ENCODE measurements at regions not wholly inside any gene's neighbourhood (a gene's known extent, or its start where the extent isn't known, plus 50 kb on each side); places are given as distances from the start of the nearest gene placed in this dataset.

- no peaks in the 10 kb centered on the region for H3K9me2 ChIP-seq (replicated peaks; ENCODE audit: insufficient read depth, low read length)
- no peaks in the 10 kb centered on the region for H3K36me3 ChIP-seq (replicated peaks; ENCODE audit: insufficient read depth, low read length)
- H2AFZ ChIP-seq (ENCODE audit: low read length) = no peak overlapping the region
- no peaks in the 10 kb centered on the region for H3F3A ChIP-seq (ENCODE audit: insufficient read depth, low read length)
- H3K27ac ChIP-seq (ENCODE audit: low read length) = no peak overlapping the region
- no peak for DNase-seq
- no peaks in the 10 kb centered on the region for H4K20me1 ChIP-seq (ENCODE audit: insufficient read depth, low read length)
- H3K4me2 ChIP-seq (ENCODE audit: low read depth, low read length) = no peak overlapping the region
- TF ChIP-seq EZH2 (optimal IDR thresholded peaks at IDR 0.05; ENCODE audit: low read depth, low read length) (no peak), CTCF (IDR thresholded peaks at IDR 0.05; ENCODE audit: low read length) (no peak), EZH2phosphoT487 (IDR thresholded peaks at IDR 0.05; ENCODE audit: low read length) (no peak)
- H3K27me3 ChIP-seq (replicated peaks; ENCODE audit: insufficient read depth, low read length) = no peaks in the 10 kb centered on the region
- no peaks in the 10 kb centered on the region for H3K9me3 ChIP-seq (replicated peaks; ENCODE audit: insufficient read depth, low read length)
- no peaks in the 10 kb centered on the region for H3K4me1 ChIP-seq (ENCODE audit: low read length)
- no peak overlapping the region for H3K9ac ChIP-seq (ENCODE audit: low read length)
- no peaks in the 10 kb centered on the region for H3K79me2 ChIP-seq (ENCODE audit: low read length)
- H3K4me3 ChIP-seq (ENCODE audit: low read length) = no peak overlapping the region
These were observed 326.4 kb downstream of the EIPR1 start for GRCh38 chr2:3051266-3051665.

- H3K9me2 ChIP-seq (replicated peaks; ENCODE audit: insufficient read depth, low read length) = no peaks in the 10 kb centered on the region
- H3K36me3 ChIP-seq (replicated peaks; ENCODE audit: insufficient read depth, low read length) = no peaks in the 10 kb centered on the region
- TF ChIP-seq EZH2 (optimal IDR thresholded peaks at IDR 0.05; ENCODE audit: low read depth, low read length) (no peak), EZH2phosphoT487 (IDR thresholded peaks at IDR 0.05; ENCODE audit: low read length) (no peak), CTCF (IDR thresholded peaks at IDR 0.05; ENCODE audit: low read length) (no peak)
- no peaks in the 10 kb centered on the region for H4K20me1 ChIP-seq (ENCODE audit: insufficient read depth, low read length)
- H3K4me3 ChIP-seq (ENCODE audit: low read length) = no peak overlapping the region
- no peaks in the 10 kb centered on the region for H3K4me1 ChIP-seq (ENCODE audit: low read length)
- H3K79me2 ChIP-seq (ENCODE audit: low read length) = no peaks in the 10 kb centered on the region
- no peak overlapping the region for H3K4me2 ChIP-seq (ENCODE audit: low read depth, low read length)
- no peaks in the 10 kb centered on the region for H3K27me3 ChIP-seq (replicated peaks; ENCODE audit: insufficient read depth, low read length)
- no peak overlapping the region for H2AFZ ChIP-seq (ENCODE audit: low read length)
- no peaks in the 10 kb centered on the region for H3K9me3 ChIP-seq (replicated peaks; ENCODE audit: insufficient read depth, low read length)
- no peak overlapping the region for H3K27ac ChIP-seq (ENCODE audit: low read length)
- H3K9ac ChIP-seq (ENCODE audit: low read length) = no peak overlapping the region
- no peak for DNase-seq
- H3F3A ChIP-seq (ENCODE audit: insufficient read depth, low read length) = no peaks in the 10 kb centered on the region
These were observed 331.3 kb downstream of the EIPR1 start for GRCh38 chr2:3046170-3046865.

GRCh38 chr2:3045318-3045921, 332.2 kb downstream of the EIPR1 start:
- no peak overlapping the region for H3K27ac ChIP-seq (ENCODE audit: low read length)
- no peaks in the 10 kb centered on the region for H3K36me3 ChIP-seq (replicated peaks; ENCODE audit: insufficient read depth, low read length)
- no peaks in the 10 kb centered on the region for H3K27me3 ChIP-seq (replicated peaks; ENCODE audit: insufficient read depth, low read length)
- H2AFZ ChIP-seq (ENCODE audit: low read length) = no peak overlapping the region
- no peaks in the 10 kb centered on the region for H4K20me1 ChIP-seq (ENCODE audit: insufficient read depth, low read length)
- no peak for DNase-seq
- H3K4me2 ChIP-seq (ENCODE audit: low read depth, low read length) = no peak overlapping the region
- H3K79me2 ChIP-seq (ENCODE audit: low read length) = no peaks in the 10 kb centered on the region
- no peaks in the 10 kb centered on the region for H3K9me3 ChIP-seq (replicated peaks; ENCODE audit: insufficient read depth, low read length)
- H3K9ac ChIP-seq (ENCODE audit: low read length) = no peak overlapping the region
- TF ChIP-seq CTCF (IDR thresholded peaks at IDR 0.05; ENCODE audit: low read length) (no peak), EZH2 (optimal IDR thresholded peaks at IDR 0.05; ENCODE audit: low read depth, low read length) (no peak), EZH2phosphoT487 (IDR thresholded peaks at IDR 0.05; ENCODE audit: low read length) (no peak)
- no peak overlapping the region for H3K4me3 ChIP-seq (ENCODE audit: low read length)
- no peaks in the 10 kb centered on the region for H3K4me1 ChIP-seq (ENCODE audit: low read length)
- no peaks in the 10 kb centered on the region for H3F3A ChIP-seq (ENCODE audit: insufficient read depth, low read length)
- H3K9me2 ChIP-seq (replicated peaks; ENCODE audit: insufficient read depth, low read length) = no peaks in the 10 kb centered on the region

All from MM.1S (cell line).